ENCODE measurements at regions not wholly inside any gene's neighbourhood (a gene's known extent, or its start where the extent isn't known, plus 50 kb on each side); places are given as distances from the start of the nearest gene placed in this dataset.

DNA sequence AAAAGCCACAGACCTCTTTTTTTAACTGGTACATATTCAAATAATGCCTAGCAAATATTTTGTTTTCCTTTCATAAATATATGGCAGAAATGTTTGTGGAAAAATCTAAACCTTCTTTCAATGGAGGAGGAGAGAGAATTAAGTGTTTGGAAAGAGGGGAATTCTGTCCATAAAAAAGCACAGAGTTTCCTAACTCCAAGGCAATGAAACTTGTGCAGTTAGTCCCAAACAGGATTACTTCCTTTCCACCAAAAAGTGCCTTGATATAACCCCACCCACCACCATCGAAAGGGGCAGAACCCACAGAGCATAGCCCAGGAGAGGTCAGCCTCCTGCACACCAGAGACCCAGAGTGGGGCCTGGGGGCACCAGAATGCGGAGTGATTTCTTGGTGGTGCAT, 106.3 kb downstream of the OGFRL1 start:
- Mint-ChIP-seq H3K4me1 (peaks cover 4 to 7% of the 10 kb centered on the region in 2 experiments; a peak in 3 of 4 replicates), H3K27me3 (ENCODE audit: low read depth) (no peaks in the 10 kb centered on the region), H3K36me3 (ENCODE audit: insufficient read depth in 1 of 3, low read depth in 3 of 3) (no peaks in the 10 kb centered on the region), H3K9me3 (no peaks in the 10 kb centered on the region), H3K27ac (no peak overlapping the region), H3K4me3 (no peak overlapping the region)
- Histone ChIP-seq H3K56ac (ENCODE audit: insufficient read length, low read depth, low read length) (no peak overlapping the region), H3K27me3 (ENCODE audit: insufficient read depth, low read length) (no peaks in the 10 kb centered on the region), H4K5ac (ENCODE audit: insufficient read length, low read depth, low read length) (no peak overlapping the region), H3K18ac (ENCODE audit: insufficient read length, low read depth, low read length) (no peak overlapping the region), H2BK20ac (ENCODE audit: low read depth, low read length, poor library complexity, severe bottlenecking) (no peak overlapping the region), H3K14ac (ENCODE audit: insufficient read depth, low read length) (no peak overlapping the region), H2BK15ac (ENCODE audit: low read depth, low read length) (no peak overlapping the region), H4K91ac (ENCODE audit: insufficient read length, low read depth, low read length) (no peak overlapping the region), H2BK5ac (ENCODE audit: insufficient read length, low read length) (no peak overlapping the region), H4K20me1 (ENCODE audit: control insufficient read depth, insufficient read depth, insufficient read length) (no peaks in the 10 kb centered on the region), H3K4me2 (ENCODE audit: insufficient read depth, insufficient read length, low read length) (no peak overlapping the region), H2BK120ac (ENCODE audit: low read depth, low read length, poor library complexity, severe bottlenecking) (no peak overlapping the region), H3K23ac (ENCODE audit: insufficient read length, low read depth, low read length) (no peak overlapping the region), H2BK12ac (ENCODE audit: insufficient read length, low read depth, low read length) (no peak overlapping the region), H2AFZ (ENCODE audit: low read length) (no peak overlapping the region), H3T11ph (ENCODE audit: low read length) (no peak overlapping the region), H3K9me3 (ENCODE audit: control insufficient read depth, low read depth, low read length) (no peaks in the 10 kb centered on the region), H3K4ac (ENCODE audit: low read depth, low read length) (no peak overlapping the region), H3K23me2 (ENCODE audit: insufficient read length, low read depth, low read length, poor library complexity, severe bottlenecking) (no peaks in the 10 kb centered on the region), H3K27ac (ENCODE audit: insufficient read length, low read depth, low read length) (no peak overlapping the region), H3K79me2 (ENCODE audit: insufficient read depth, low read length) (no peaks in the 10 kb centered on the region), H2AK5ac (ENCODE audit: insufficient read length, low read length) (no peak overlapping the region), H3K79me1 (ENCODE audit: insufficient read depth, low read depth, low read length, poor library complexity, severe bottlenecking) (no peaks in the 10 kb centered on the region), H3K4me1 (ENCODE audit: insufficient read depth, low read length) (no peaks in the 10 kb centered on the region), H3K9ac (ENCODE audit: extremely low read depth, insufficient read length, low read length) (no peak overlapping the region), H4K8ac (replicated peaks; ENCODE audit: insufficient read length, low read depth, low read length) (no peak overlapping the region)
- DNase-seq, result no peak
- TF ChIP-seq, protein P1, sequence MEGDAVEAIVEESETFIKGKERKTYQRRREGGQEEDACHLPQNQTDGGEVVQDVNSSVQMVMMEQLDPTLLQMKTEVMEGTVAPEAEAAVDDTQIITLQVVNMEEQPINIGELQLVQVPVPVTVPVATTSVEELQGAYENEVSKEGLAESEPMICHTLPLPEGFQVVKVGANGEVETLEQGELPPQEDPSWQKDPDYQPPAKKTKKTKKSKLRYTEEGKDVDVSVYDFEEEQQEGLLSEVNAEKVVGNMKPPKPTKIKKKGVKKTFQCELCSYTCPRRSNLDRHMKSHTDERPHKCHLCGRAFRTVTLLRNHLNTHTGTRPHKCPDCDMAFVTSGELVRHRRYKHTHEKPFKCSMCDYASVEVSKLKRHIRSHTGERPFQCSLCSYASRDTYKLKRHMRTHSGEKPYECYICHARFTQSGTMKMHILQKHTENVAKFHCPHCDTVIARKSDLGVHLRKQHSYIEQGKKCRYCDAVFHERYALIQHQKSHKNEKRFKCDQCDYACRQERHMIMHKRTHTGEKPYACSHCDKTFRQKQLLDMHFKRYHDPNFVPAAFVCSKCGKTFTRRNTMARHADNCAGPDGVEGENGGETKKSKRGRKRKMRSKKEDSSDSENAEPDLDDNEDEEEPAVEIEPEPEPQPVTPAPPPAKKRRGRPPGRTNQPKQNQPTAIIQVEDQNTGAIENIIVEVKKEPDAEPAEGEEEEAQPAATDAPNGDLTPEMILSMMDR (conservative IDR thresholded peaks at IDR 0.05), result no peak
- no CpG with 5 or more reads among the region's 2 CpGs for WGBS (ENCODE audit: extremely low coverage, insufficient read length, low lambda C conversion rate)
